ENCODE measurements at regions not wholly inside any gene's neighbourhood (a gene's known extent, or its start where the extent isn't known, plus 50 kb on each side); places are given as distances from the start of the nearest gene placed in this dataset.

DNA sequence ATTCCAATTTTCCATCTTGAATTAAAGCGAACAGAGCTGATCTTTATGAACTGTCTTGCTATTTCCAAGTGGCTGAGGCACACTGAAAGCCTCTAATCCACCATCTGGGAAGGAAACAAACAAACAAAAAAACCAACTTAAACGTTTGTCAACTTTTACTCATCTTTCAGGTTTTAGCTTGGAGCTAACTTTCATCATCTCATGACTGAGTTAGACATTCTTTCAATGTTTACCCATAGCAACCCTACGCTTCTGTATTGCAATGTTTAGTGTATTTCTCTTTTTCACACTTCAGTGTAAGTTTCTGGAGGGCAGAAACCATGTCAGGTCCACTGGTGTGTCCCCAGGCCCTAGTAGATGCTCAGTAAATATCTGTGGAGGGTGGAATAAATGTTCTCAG, 343.8 kb downstream of the GBA3 start:
- no peaks in the 10 kb centered on the region for H3K9me3 ChIP-seq (ENCODE audit: control insufficient read depth, insufficient read depth, low read depth, low read length)

GRCh38 chr4:23035521-23036056, 342.9 kb downstream of the GBA3 start:
- H4K20me1 ChIP-seq (ENCODE audit: control insufficient read depth, extremely low read depth, insufficient read depth, low read length), result no peaks in the 10 kb centered on the region
- H3K36me3 ChIP-seq (ENCODE audit: control insufficient read depth, insufficient read depth, low read length), result no peaks in the 10 kb centered on the region
- H3K27me3 ChIP-seq (ENCODE audit: control insufficient read depth, insufficient read depth, low read length), result no peaks in the 10 kb centered on the region
- no peaks in the 10 kb centered on the region for H3K9me3 ChIP-seq (ENCODE audit: control insufficient read depth, insufficient read depth, low read depth, low read length)
- DNase-seq (ENCODE audit: low read depth in 2 of 2), result no peak
- H3K4me1 ChIP-seq (ENCODE audit: control insufficient read depth, extremely low read depth, insufficient read depth, low read length), result no peaks in the 10 kb centered on the region
- no peak overlapping the region for H3K27ac ChIP-seq (ENCODE audit: insufficient read depth, low read length)
- no peak overlapping the region for H3K4me2 ChIP-seq (ENCODE audit: extremely low read depth, insufficient read depth, low read length)
- H2AFZ ChIP-seq (ENCODE audit: low read length), result no peak overlapping the region
- TF ChIP-seq CTCF (conservative IDR thresholded peaks at IDR 0.05 in 1 of 2, IDR thresholded peaks at IDR 0.05 in 1 of 2; ENCODE audit: low read depth in 1 of 2, low read length in 2 of 2) (no peak), EZH2 (IDR thresholded peaks at IDR 0.05; ENCODE audit: low read length, missing control alignments) (no peak)
- no peak overlapping the region for H3K9ac ChIP-seq (ENCODE audit: insufficient read depth, low read length)
- H3K79me2 ChIP-seq (ENCODE audit: control insufficient read depth, insufficient read depth, low read length), result no peaks in the 10 kb centered on the region
- H3K4me3 ChIP-seq (replicated peaks in 1 of 4; ENCODE audit: control extremely low read depth in 1 of 4, insufficient read depth in 1 of 4, low read depth in 3 of 4, low read length in 4 of 4), result no peak overlapping the region

More for the DNA sequence above, 343.8 kb downstream of the GBA3 start:
- TF ChIP-seq CTCF (conservative IDR thresholded peaks at IDR 0.05 in 1 of 2, IDR thresholded peaks at IDR 0.05 in 1 of 2; ENCODE audit: low read depth in 1 of 2, low read length in 2 of 2) (no peak), EZH2 (IDR thresholded peaks at IDR 0.05; ENCODE audit: low read length, missing control alignments) (no peak)
- Histone ChIP-seq H2AFZ (ENCODE audit: low read length) (no peak overlapping the region), H3K9ac (ENCODE audit: insufficient read depth, low read length) (no peak overlapping the region), H3K4me1 (ENCODE audit: control insufficient read depth, extremely low read depth, insufficient read depth, low read length) (no peaks in the 10 kb centered on the region), H3K27me3 (ENCODE audit: control insufficient read depth, insufficient read depth, low read length) (no peaks in the 10 kb centered on the region), H3K4me2 (ENCODE audit: extremely low read depth, insufficient read depth, low read length) (no peak overlapping the region), H3K4me3 (replicated peaks in 1 of 4; ENCODE audit: control extremely low read depth in 1 of 4, insufficient read depth in 1 of 4, low read depth in 3 of 4, low read length in 4 of 4) (no peak overlapping the region), H3K79me2 (ENCODE audit: control insufficient read depth, insufficient read depth, low read length) (no peaks in the 10 kb centered on the region), H4K20me1 (ENCODE audit: control insufficient read depth, extremely low read depth, insufficient read depth, low read length) (no peaks in the 10 kb centered on the region), H3K27ac (ENCODE audit: insufficient read depth, low read length) (no peak overlapping the region), H3K36me3 (ENCODE audit: control insufficient read depth, insufficient read depth, low read length) (no peaks in the 10 kb centered on the region)
- no peak for DNase-seq (ENCODE audit: low read depth in 2 of 2)

DNA sequence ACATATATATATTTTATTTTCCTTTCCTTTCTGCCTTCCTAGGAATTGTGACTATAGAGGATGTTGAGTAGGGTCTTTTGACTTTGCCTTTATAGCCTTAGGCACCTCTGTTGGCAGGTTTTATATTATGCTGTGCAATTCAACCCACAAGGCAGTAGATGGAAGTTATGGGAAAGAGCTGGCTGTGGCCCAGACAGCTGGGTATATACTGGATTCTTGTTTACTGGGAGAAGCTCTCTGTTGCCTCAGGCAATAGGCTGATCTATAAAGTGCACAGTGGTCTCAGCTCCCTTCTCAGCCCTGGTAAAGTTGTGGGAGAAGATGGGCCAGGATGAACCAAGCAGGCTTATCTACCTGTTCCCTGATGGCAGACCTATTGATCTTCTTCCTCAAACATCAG, 342.0 kb downstream of the GBA3 start:
- H3K27ac ChIP-seq (ENCODE audit: insufficient read depth, low read length), result no peak overlapping the region

More for the DNA sequence above, 342.0 kb downstream of the GBA3 start:
- Histone ChIP-seq H4K20me1 (ENCODE audit: control insufficient read depth, extremely low read depth, insufficient read depth, low read length) (no peaks in the 10 kb centered on the region), H3K79me2 (ENCODE audit: control insufficient read depth, insufficient read depth, low read length) (no peaks in the 10 kb centered on the region), H3K4me2 (ENCODE audit: extremely low read depth, insufficient read depth, low read length) (no peak overlapping the region), H3K36me3 (ENCODE audit: control insufficient read depth, insufficient read depth, low read length) (no peaks in the 10 kb centered on the region), H3K9me3 (ENCODE audit: control insufficient read depth, insufficient read depth, low read depth, low read length) (no peaks in the 10 kb centered on the region), H3K4me3 (replicated peaks in 1 of 4; ENCODE audit: control extremely low read depth in 1 of 4, insufficient read depth in 1 of 4, low read depth in 3 of 4, low read length in 4 of 4) (no peak overlapping the region), H3K4me1 (ENCODE audit: control insufficient read depth, extremely low read depth, insufficient read depth, low read length) (no peaks in the 10 kb centered on the region), H2AFZ (ENCODE audit: low read length) (no peak overlapping the region), H3K27me3 (ENCODE audit: control insufficient read depth, insufficient read depth, low read length) (no peaks in the 10 kb centered on the region), H3K9ac (ENCODE audit: insufficient read depth, low read length) (no peak overlapping the region)
- TF ChIP-seq EZH2 (IDR thresholded peaks at IDR 0.05; ENCODE audit: low read length, missing control alignments), result no peak
- TF ChIP-seq CTCF (conservative IDR thresholded peaks at IDR 0.05 in 1 of 2, IDR thresholded peaks at IDR 0.05 in 1 of 2; ENCODE audit: low read depth in 1 of 2, low read length in 2 of 2), result no peak
- DNase-seq (ENCODE audit: low read depth in 2 of 2), result peak in 1 of 2 donors; percentile 25

Measured in fibroblast of lung (primary cell).